HCT116 (cell line): ENCODE measurements at regions not wholly inside any gene's neighbourhood (a gene's known extent, or its start where the extent isn't known, plus 50 kb on each side); places are given as distances from the start of the nearest gene placed in this dataset.

Experiments used
- ATAC-seq: fragments of 200-7000 bp; cut with Tn5 transposase; 2 replicates; pipeline ENCODE4 v1.9.1; 2020; ENCODE audit warnings: mild to moderate bottlenecking, moderate library complexity
- BruUV-seq: library from RNA; stranded (reverse); fragments of 400-500 nt; replicated peaks from 2 replicates; lab custom pipeline; 2021; lab: Mats Ljungman, UMichigan
- CTCF ChIA-PET: fragments of 300-600 bp; sonication (Branson Sonifier 250); formaldehyde crosslinking; loops from one replicate; lab custom pipeline; 2021; ENCODE audit warnings: antibody characterized with exemption; lab: Charles Lee
- POLR2A ChIA-PET: fragments of 300-600, 350-600 bp; sonication (Branson Sonifier 250); formaldehyde crosslinking; loops from one replicate; lab custom pipeline; 2021; ENCODE audit warnings: antibody characterized with exemption; lab: Charles Lee
- RAD21 ChIA-PET, 2 experiments: fragments of 300-600 bp; sonication (Branson Sonifier 250); formaldehyde crosslinking; loops; one replicate each; lab custom pipeline; 2023; ENCODE audit warnings: low total read pairs in 2 of 2; ENCODE audit not compliant: uncharacterized antibody in 2 of 2, unreplicated experiment in 2 of 2, low non-redundant PET in 1 of 2; lab: Charles Lee
- DNase-seq: peaks from one replicate; pipeline ENCODE4 v3.0.0-alpha.2; 2010; ENCODE audit warnings: low read depth, low spot score
- H2AFZ ChIP-seq: fragments of 200-600 bp; shearing (Covaris generic), sonication (generic); 2 replicates; pipeline ENCODE4 v1.6.1; 2017; ENCODE audit warnings: low read depth, mixed run types, mixed read lengths, antibody characterized with exemption, low read length; ENCODE audit not compliant: poor library complexity, severe bottlenecking
- H3K27ac ChIP-seq: 2 replicates; pipeline ENCODE4 v1.5.1; 2012; ENCODE audit warnings: low read depth, low read length
- H3K27me3 ChIP-seq: fragments of 200-600 bp; sonication (generic); 2 replicates; pipeline ENCODE4 v1.6.1; 2016; ENCODE audit warnings: mixed run types, low read length, mixed read lengths; ENCODE audit not compliant: insufficient read depth
- H3K36me3 ChIP-seq, 2 experiments: fragments of 200-500 bp in 1 of 2; fragments of 200-600 bp in 1 of 2; sonication (Bioruptor generic) in 1 of 2; sonication (generic) in 1 of 2; 2 replicates each; pipeline versions ENCODE4 v1.5.1 to v1.6.1; 2014 to 2016; ENCODE audit warnings: low read length in 2 of 2, inconsistent platforms in 1 of 2, mixed read lengths in 1 of 2, mixed run types in 1 of 2; ENCODE audit not compliant: insufficient read depth in 2 of 2, control insufficient read depth in 1 of 2
- H3K4me1 ChIP-seq, 2 experiments: fragments of 200-600 bp in 1 of 2; sonication (generic) in 1 of 2; 2 replicates each; pipeline versions ENCODE4 v1.5.1 to v1.6.1; 2012 to 2017; ENCODE audit warnings: low read length in 2 of 2, inconsistent platforms in 1 of 2, mild to moderate bottlenecking in 1 of 2, mixed read lengths in 1 of 2, mixed run types in 1 of 2, moderate library complexity in 1 of 2; ENCODE audit not compliant: insufficient read depth in 2 of 2, control insufficient read depth in 1 of 2
- H3K4me2 ChIP-seq: fragments of 200-600 bp; sonication (generic); 2 replicates; pipeline ENCODE4 v1.6.1; 2017; ENCODE audit warnings: mixed run types, low read length, mixed read lengths
- H3K4me3 ChIP-seq, 2 experiments: fragments of 200-600 bp in 1 of 2; sonication (generic) in 1 of 2; replicated peaks in 1 of 2; 2 replicates each; pipeline ENCODE4 v1.5.1; 2011 to 2016; ENCODE audit warnings: low read length in 2 of 2, control low read depth in 1 of 2, low read depth in 1 of 2, mild to moderate bottlenecking in 1 of 2, mixed read lengths in 1 of 2, mixed run types in 1 of 2
- H3K79me2 ChIP-seq: fragments of 200-600 bp; sonication (generic); 2 replicates; pipeline ENCODE4 v1.6.1; 2017; ENCODE audit warnings: mild to moderate bottlenecking, mixed run types, low read length, moderate library complexity, mixed read lengths; ENCODE audit not compliant: insufficient read depth
- H3K9ac ChIP-seq: fragments of 200-600 bp; sonication (generic); 2 replicates; pipeline ENCODE4 v1.6.1; 2016; ENCODE audit warnings: low read length, mixed read lengths
- H3K9me2 ChIP-seq: fragments of 200-600 bp; sonication (generic), shearing (Covaris generic); 2 replicates; pipeline ENCODE4 v1.6.1; 2017; ENCODE audit warnings: mixed run types, mild to moderate bottlenecking, moderate library complexity; ENCODE audit not compliant: insufficient read depth
- H3K9me3 ChIP-seq, 2 experiments: fragments of 200-500 bp in 1 of 2; fragments of 200-600 bp in 1 of 2; sonication (Bioruptor generic) in 1 of 2; sonication (generic) in 1 of 2; 2 replicates each; pipeline ENCODE4 v1.6.1; 2014 to 2017; ENCODE audit warnings: low read length in 2 of 2, mixed read lengths in 2 of 2, inconsistent platforms in 1 of 2, low read depth in 1 of 2, mild to moderate bottlenecking in 1 of 2, mixed run types in 1 of 2, moderate library complexity in 1 of 2; ENCODE audit not compliant: control insufficient read depth in 1 of 2, insufficient read depth in 1 of 2
- H4K20me1 ChIP-seq: fragments of 200-600 bp; sonication (generic), shearing (Covaris generic); 2 replicates; pipeline ENCODE4 v1.6.1; 2017; ENCODE audit warnings: mixed run types, mild to moderate bottlenecking, moderate library complexity; ENCODE audit not compliant: insufficient read depth
- CBX3 ChIP-seq: IDR thresholded peaks from 2 replicates; pipeline ENCODE4 v1.6.1; 2012; ENCODE audit warnings: low read depth
- EGR1 ChIP-seq: IDR thresholded peaks from 2 replicates; pipeline ENCODE4 v1.6.1; 2012; ENCODE audit warnings: low read depth
- ELF1 ChIP-seq: IDR thresholded peaks from 2 replicates; pipeline ENCODE4 v1.6.1; 2012; ENCODE audit warnings: low read depth, borderline replicate concordance
- EZH2phosphoT487 ChIP-seq: fragments of 200-600 bp; IDR thresholded peaks from 2 replicates; pipeline ENCODE4 v1.6.1; 2018; ENCODE audit warnings: antibody characterized with exemption, borderline replicate concordance
- FOSL1 ChIP-seq: IDR thresholded peaks from 2 replicates; pipeline ENCODE4 v1.6.1; 2012; ENCODE audit warnings: low read depth
- JUND ChIP-seq: IDR thresholded peaks from 2 replicates; pipeline ENCODE4 v1.6.1; 2012
- POLR2A ChIP-seq: IDR thresholded peaks from 2 replicates; pipeline ENCODE4 v1.7.0; 2011; ENCODE audit warnings: borderline replicate concordance; ENCODE audit not compliant: insufficient read depth, insufficient read length; ENCODE audit errors: extremely low read depth
- POLR2AphosphoS5 ChIP-seq: IDR thresholded peaks from 2 replicates; pipeline ENCODE4 v1.6.1; 2011; ENCODE audit warnings: mild to moderate bottlenecking, low read depth, low read length, moderate library complexity
- RAD21 ChIP-seq: IDR thresholded peaks from 2 replicates; pipeline ENCODE4 v1.6.1; 2012; ENCODE audit warnings: low read depth, mild to moderate bottlenecking
- SP1 ChIP-seq: IDR thresholded peaks from 2 replicates; pipeline ENCODE4 v1.6.1; 2012; ENCODE audit warnings: low read depth
- SRF ChIP-seq: IDR thresholded peaks from 2 replicates; pipeline ENCODE4 v1.6.1; 2012; ENCODE audit warnings: low read depth
- ZFX ChIP-seq: fragments of 450-650 bp; IDR thresholded peaks from 2 replicates; pipeline ENCODE4 v1.6.1; 2017
- intact Hi-C: fragments of 100-400 bp; cut with micrococcal nuclease; formaldehyde crosslinking; loops from 2 replicates; pipeline ENCODE4 v1.10.0; 2022
- TF ChIP-seq, protein P1 (sequence below): IDR thresholded peaks from 2 replicates; pipeline ENCODE4 v1.6.1; 2012
- TF ChIP-seq, protein P2 (sequence below), 3 experiments: fragments of 200-600 bp in 1 of 3; sonication (generic) in 1 of 3; IDR thresholded peaks in 2 of 3; conservative IDR thresholded peaks in 1 of 3; 2 replicates each; pipeline ENCODE4 v1.5.1; 2012 to 2017; ENCODE audit warnings: low read depth in 2 of 3, low read length in 2 of 3, antibody characterized with exemption in 1 of 3, borderline replicate concordance in 1 of 3, control low read depth in 1 of 3, mild to moderate bottlenecking in 1 of 3, mixed read lengths in 1 of 3, mixed run types in 1 of 3, moderate library complexity in 1 of 3; ENCODE audit not compliant: insufficient read depth in 1 of 3
- TF ChIP-seq, protein P3 (sequence below): IDR thresholded peaks from 2 replicates; pipeline ENCODE4 v1.6.1; 2012; ENCODE audit warnings: low read depth
- TF ChIP-seq, protein P4 (sequence below): IDR thresholded peaks from 2 replicates; pipeline ENCODE4 v1.6.1; 2012

DNA sequence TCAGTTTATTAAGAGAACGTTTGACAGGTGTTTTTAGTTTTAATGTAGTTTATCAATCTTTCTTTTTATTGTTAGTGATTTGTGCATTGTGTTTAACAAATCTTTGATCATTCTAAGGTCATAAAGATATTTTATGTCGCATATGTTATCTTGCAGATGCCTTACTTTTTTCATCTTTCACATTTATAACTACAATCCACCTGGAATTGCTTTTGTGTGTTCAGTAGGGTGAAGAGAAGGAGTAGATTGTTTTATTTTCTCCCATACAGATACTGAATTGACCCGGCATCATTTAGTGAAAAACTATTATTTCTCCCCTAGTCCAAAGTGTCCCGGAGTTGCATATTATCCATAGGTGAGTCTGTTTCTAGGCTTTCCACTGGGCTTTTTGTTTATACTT, 179.4 kb upstream of the RGMB start:
- RAD21 ChIA-PET, result no interaction called here
- intact Hi-C loops, result no loop called here

DNA sequence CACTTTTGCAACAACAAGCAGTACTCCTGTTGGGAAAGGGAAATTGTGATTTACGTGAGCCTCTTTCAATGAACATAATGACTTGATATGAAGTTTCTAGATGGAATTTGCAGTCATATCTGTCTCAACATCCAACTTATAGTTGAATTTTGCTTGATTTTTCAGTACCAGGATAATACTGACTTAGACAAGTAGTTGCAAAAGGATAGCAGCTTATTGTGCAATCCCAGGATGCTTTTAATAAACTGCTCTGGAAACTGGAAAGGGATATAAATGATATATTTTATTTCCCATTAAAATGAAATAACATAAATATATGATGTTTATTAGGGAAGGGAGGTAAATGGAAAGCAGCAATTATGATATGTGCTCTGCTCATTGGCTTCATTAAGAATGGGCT, 174.4 kb upstream of the RGMB start:
- Histone ChIP-seq H2AFZ (no peak overlapping the region), H3K27ac (no peak overlapping the region), H3K4me1 (no peaks in the 10 kb centered on the region), H3K4me3 (no peak overlapping the region), H3K27me3 (no peaks in the 10 kb centered on the region), H4K20me1 (no peaks in the 10 kb centered on the region), H3K36me3 (no peaks in the 10 kb centered on the region), H3K79me2 (no peaks in the 10 kb centered on the region), H3K9ac (no peak overlapping the region), H3K4me2 (no peak overlapping the region), H3K9me2 (no peaks in the 10 kb centered on the region), H3K9me3 (no peaks in the 10 kb centered on the region)
- RAD21 ChIA-PET, result no interaction called here
- POLR2A ChIA-PET, result no interaction called here
- ATAC-seq (no peak), DNase-seq (no peak)
- intact Hi-C loops, result no loop called here
- no peak for TF ChIP-seq ELF1
- no peak for TF ChIP-seq RAD21
- no peak for TF ChIP-seq SP1
- TF ChIP-seq ZFX, result no peak
- no peak for TF ChIP-seq EZH2phosphoT487
- no peak for TF ChIP-seq POLR2AphosphoS5
- TF ChIP-seq POLR2A, result no peak
- TF ChIP-seq, protein P1, sequence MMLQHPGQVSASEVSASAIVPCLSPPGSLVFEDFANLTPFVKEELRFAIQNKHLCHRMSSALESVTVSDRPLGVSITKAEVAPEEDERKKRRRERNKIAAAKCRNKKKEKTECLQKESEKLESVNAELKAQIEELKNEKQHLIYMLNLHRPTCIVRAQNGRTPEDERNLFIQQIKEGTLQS, result no peak
- TF ChIP-seq JUND, result no peak
- TF ChIP-seq FOSL1, result no peak
- TF ChIP-seq, protein P2, sequence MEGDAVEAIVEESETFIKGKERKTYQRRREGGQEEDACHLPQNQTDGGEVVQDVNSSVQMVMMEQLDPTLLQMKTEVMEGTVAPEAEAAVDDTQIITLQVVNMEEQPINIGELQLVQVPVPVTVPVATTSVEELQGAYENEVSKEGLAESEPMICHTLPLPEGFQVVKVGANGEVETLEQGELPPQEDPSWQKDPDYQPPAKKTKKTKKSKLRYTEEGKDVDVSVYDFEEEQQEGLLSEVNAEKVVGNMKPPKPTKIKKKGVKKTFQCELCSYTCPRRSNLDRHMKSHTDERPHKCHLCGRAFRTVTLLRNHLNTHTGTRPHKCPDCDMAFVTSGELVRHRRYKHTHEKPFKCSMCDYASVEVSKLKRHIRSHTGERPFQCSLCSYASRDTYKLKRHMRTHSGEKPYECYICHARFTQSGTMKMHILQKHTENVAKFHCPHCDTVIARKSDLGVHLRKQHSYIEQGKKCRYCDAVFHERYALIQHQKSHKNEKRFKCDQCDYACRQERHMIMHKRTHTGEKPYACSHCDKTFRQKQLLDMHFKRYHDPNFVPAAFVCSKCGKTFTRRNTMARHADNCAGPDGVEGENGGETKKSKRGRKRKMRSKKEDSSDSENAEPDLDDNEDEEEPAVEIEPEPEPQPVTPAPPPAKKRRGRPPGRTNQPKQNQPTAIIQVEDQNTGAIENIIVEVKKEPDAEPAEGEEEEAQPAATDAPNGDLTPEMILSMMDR (IDR thresholded peaks at IDR 0.05 in 2 of 3, conservative IDR thresholded peaks at IDR 0.05 in 1 of 3; ENCODE audit: borderline replicate concordance in 1 of 3, insufficient read depth in 1 of 3, low read depth in 2 of 3, low read length in 2 of 3), result no peak
- TF ChIP-seq, protein P3, sequence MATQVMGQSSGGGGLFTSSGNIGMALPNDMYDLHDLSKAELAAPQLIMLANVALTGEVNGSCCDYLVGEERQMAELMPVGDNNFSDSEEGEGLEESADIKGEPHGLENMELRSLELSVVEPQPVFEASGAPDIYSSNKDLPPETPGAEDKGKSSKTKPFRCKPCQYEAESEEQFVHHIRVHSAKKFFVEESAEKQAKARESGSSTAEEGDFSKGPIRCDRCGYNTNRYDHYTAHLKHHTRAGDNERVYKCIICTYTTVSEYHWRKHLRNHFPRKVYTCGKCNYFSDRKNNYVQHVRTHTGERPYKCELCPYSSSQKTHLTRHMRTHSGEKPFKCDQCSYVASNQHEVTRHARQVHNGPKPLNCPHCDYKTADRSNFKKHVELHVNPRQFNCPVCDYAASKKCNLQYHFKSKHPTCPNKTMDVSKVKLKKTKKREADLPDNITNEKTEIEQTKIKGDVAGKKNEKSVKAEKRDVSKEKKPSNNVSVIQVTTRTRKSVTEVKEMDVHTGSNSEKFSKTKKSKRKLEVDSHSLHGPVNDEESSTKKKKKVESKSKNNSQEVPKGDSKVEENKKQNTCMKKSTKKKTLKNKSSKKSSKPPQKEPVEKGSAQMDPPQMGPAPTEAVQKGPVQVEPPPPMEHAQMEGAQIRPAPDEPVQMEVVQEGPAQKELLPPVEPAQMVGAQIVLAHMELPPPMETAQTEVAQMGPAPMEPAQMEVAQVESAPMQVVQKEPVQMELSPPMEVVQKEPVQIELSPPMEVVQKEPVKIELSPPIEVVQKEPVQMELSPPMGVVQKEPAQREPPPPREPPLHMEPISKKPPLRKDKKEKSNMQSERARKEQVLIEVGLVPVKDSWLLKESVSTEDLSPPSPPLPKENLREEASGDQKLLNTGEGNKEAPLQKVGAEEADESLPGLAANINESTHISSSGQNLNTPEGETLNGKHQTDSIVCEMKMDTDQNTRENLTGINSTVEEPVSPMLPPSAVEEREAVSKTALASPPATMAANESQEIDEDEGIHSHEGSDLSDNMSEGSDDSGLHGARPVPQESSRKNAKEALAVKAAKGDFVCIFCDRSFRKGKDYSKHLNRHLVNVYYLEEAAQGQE, result no peak
- BruUV-seq, result no TSS peak
- CTCF ChIA-PET, result no interaction called here

More for the DNA sequence above, 179.4 kb upstream of the RGMB start:
- H2AFZ ChIP-seq, result no peak overlapping the region
- H3K36me3 ChIP-seq, result no peaks in the 10 kb centered on the region
- H3K27ac ChIP-seq, result no peak overlapping the region
- no peaks in the 10 kb centered on the region for H3K9me3 ChIP-seq
- DNase-seq (no peak), ATAC-seq (no peak)
- ChIA-PET CTCF (no interaction called here), POLR2A (no interaction called here)
- H3K79me2 ChIP-seq, result no peaks in the 10 kb centered on the region
- BruUV-seq, result no TSS peak
- TF ChIP-seq, protein P1, result no peak
- no peak for TF ChIP-seq EZH2phosphoT487
- TF ChIP-seq CBX3, result no peak
- no peak for TF ChIP-seq EGR1
- TF ChIP-seq RAD21, result no peak
- TF ChIP-seq SRF, result no peak
- no peak for TF ChIP-seq FOSL1
- TF ChIP-seq, protein P4, sequence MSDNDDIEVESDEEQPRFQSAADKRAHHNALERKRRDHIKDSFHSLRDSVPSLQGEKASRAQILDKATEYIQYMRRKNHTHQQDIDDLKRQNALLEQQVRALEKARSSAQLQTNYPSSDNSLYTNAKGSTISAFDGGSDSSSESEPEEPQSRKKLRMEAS, result no peak
- no peak for TF ChIP-seq POLR2A
- TF ChIP-seq SP1, result no peak
- no peaks in the 10 kb centered on the region for H4K20me1 ChIP-seq
- H3K9me2 ChIP-seq, result no peaks in the 10 kb centered on the region
- H3K4me3 ChIP-seq, result no peak overlapping the region
- H3K27me3 ChIP-seq, result no peaks in the 10 kb centered on the region
- no peaks in the 10 kb centered on the region for H3K4me1 ChIP-seq
- H3K9ac ChIP-seq, result no peak overlapping the region
- no peak overlapping the region for H3K4me2 ChIP-seq
